NCI-H146 (cell line): ENCODE measurements at regions not wholly inside any gene's neighbourhood (a gene's known extent, or its start where the extent isn't known, plus 50 kb on each side); places are given as distances from the start of the nearest gene placed in this dataset.
"Not testable (repeated sequence)": the region's sequence is repeated elsewhere in the genome, so short reads cannot be mapped to it uniquely, and the experiment has no call there.

ENCODE experiments used
- DNase-seq: peaks from one replicate; lab custom pipeline; 2025; lab: John Stamatoyannopoulos, UW

DNA sequence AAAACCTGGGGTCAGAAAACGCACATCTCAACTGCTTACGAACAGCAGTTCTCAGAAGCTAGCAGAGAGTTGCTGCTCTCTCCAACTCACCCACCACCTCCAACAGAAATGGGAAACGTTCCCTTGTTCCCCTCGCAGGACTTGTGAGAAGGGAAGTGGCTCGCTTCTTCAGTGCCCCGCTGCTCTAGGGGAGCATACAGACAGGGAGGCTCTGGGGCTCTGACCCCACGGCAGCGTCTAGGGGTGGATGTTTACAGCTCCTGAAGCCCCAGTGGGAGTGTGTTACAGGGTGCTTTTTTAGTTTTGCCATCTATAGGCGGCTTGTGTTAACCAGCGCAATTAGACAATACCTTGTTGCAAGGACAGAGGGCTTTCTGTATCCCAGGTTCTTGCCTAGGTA is 267.7 kb upstream of the ACTBL2 start:
- no peak for DNase-seq

DNA sequence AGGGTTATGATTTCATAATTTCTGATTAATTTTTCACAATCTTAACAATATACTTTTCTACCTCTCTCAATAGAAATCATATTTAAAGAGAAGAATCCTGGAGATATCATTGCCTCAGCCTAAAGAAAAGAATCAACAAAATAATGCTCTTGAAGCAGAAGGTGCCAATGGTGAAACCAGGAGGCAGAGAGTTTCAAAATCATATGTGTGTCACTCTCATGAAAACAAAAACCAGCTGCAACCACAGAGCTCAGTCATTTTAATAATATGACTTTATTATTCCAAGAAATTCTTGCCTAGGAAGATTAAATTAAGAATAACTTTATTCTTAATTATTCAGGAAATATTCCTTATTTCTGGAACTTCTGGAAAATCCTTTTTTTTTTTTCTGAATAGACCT is 266.8 kb upstream of the ACTBL2 start:
- no peak for DNase-seq

DNA sequence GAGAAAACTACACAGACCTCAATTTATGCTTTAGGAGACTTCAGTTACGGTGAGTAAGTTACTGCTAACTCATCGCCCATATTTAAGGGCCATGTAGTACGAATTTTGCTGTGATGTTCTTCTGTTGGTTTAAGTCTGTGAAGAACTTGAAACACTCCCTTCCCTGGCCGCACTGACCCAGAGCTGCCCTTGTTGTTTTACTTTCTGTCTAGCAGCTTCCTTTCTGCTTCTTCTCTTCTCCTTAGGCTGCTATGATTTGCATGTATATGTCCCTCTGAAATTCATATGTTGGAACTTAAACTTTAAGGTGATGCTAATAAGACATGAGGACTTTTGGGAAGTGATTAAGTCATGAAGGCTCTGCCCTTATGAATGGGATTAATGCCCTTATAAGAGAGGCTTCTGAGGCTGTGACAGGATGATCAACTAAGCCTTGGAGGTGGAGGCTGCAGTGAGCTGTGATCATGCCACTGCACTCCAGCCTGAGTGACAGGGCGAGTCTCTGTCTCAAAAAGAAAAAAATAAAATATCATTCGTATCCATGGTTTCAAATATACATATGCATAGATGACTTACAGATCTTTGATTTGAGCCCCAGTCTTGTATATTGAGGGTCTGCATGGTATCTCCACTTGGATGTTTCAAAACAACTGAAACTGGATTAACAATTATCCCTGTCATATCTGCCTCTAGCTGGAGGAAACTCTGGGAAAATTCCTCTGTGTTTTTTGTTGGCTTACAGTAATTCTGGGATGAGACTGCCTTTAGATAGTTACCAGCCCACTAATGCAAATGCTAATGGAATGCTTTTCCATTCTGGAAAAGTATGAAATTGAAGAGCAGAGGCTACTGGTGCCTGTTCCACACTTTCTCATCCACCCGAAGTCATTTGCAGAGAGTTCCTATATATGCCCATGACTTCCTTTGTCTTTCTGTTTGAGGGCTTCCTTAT is 263.4 kb upstream of the ACTBL2 start:
- no peak for DNase-seq

DNA sequence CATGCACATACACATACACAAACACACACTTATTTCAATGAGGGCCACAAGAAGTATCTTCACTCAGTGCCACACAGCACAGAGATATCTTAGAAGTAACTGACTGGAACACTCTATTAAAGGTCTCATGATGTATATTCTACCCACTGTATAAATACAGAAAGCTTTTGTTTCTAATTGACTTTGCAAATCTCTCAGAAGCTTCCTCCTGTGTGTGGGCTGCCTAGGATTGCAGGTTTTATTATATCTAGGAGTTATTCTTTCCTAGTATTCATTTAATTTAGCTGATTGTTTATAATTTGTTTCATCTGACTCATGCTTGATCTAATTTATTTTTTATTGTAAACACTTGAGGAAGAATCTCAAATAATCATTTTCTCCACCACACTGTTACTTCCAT is 262.4 kb upstream of the ACTBL2 start:
- no peak for DNase-seq

DNA sequence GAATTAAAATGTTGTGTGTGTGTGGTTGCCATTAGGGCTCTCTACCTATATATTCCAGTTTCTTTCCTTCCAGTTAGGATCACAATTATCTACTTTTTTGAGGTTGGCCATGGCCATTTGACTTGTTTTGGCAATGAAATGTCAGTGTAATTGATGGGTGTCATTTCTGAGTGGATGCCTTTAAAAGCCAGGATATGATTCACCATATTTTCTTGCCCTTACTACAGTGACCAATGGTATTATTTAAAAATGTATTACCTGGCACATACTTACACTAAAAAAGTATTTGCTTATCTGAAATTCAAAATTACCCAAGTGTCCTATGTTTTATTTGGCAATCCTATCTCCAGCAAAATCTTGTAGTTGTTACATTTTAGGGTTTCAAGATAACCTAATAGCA is 258.7 kb upstream of the ACTBL2 start:
- DNase-seq = no peak

DNA sequence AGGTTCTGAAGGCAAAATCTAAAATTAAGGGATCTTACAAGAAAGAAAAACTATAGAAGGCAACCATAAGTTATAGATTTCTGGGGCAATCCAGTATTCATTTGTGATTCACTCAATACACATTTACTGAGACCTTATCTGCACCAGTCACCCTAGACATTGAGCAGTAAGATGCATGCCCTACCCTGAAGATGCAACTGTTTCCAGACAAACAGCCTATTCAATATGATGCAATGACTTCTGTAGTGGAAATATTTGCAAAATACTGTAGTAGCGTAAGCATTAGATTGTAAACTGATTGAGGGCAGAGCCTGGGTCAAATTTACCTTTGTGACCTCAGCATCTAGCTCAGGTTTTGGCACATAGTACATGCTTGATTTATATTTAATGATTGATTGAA is 256.2 kb upstream of the ACTBL2 start:
- no peak for DNase-seq

DNA sequence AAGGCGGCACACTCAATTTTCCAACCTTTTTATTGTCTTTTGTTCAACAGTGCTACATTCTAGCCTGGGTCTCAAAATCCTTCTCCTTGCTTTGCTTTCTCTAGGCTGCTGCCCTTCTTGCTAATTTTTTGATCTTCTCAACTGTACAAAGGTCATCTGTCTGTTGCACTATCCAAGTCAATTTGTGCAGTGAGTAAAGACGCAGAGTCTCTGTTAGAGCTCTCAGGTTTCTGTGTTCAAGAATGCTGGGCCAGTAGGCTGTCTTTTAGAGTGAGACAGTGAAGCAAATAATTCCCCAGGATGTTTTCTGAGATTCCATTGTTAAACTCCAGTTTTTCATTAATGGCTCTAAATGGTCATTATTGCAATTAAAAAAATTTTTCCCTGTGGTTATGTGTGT is 255.7 kb upstream of the ACTBL2 start:
- no peak for DNase-seq

DNA sequence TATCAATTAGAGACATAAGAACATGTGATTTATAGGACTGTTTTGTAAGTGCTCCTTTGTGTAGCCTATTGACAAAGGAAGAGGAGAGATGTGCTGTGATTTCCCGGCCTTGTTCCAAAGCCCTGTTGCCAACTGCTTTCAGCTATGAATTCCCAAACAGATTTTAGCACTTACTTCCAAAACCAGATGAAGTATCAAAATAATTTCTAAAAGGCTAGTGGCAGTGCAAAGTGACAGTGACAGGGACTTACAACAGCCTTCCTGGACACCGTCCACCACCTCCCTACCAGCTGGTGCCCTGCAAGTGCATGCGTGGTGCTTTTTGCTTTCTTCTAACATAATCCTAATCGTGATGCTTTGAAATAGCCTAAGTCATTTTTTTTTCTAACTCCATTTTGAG is 254.1 kb upstream of the ACTBL2 start:
- no peak for DNase-seq

DNA sequence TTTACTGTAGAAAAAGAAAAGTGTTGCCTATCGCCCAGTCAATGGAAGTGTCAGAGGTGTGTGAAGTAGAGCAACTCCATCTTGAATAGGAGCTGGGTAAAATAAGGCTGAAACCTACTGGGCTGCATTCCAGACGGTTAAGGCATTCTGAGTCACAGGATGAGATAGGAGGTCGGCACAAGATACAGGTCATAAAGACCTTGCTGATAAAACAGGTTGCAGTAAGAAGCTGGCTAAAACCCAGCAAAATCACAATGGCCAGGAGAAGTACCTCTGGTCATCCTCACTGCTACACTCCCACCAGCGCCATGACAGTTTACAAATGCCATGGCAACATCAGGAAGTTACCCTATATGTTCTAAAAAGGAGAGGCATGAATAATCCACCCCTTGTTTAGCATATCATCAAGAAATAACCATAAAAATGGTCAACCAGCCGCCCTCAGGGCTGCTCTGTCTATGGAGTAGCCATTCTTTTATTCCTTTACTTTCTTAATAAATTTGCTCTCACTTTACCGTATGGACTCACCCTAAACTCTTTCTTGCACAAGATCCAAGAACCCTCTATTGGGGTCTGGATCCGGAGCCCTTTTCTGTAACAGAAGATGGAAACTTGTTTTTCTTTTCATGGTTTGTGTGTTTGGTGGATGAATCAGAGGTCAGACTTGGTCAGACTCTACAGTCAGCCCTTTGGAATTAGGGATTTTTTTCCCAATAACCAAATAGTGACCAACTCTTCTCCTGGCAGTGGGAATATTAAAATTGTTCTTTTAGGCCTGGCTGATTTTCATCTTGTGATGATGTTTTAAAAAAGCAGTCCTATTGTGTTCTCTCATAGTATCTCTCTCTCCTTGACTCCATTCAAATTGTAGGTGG is 252.9 kb upstream of the ACTBL2 start:
- not testable (repeated sequence) for DNase-seq

DNA sequence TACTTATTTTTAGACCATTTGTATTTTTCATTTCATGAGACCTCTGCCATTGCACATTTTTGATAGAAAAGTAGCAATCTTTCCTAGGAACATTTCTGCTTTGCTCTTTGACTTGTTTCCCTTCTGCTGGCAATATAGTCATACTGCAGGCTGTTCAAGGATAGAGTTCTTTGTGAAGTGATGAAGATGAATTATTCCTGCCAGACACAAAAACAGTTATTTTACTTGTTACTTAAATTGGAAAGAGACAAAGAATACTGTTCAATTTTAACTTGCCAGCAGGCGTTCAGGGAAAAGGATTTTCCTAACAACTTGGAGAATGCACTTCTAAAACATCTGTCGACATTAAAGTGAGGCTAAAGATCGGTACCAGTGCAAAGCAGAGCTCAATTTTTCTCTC is 251.7 kb upstream of the ACTBL2 start:
- no peak for DNase-seq

DNA sequence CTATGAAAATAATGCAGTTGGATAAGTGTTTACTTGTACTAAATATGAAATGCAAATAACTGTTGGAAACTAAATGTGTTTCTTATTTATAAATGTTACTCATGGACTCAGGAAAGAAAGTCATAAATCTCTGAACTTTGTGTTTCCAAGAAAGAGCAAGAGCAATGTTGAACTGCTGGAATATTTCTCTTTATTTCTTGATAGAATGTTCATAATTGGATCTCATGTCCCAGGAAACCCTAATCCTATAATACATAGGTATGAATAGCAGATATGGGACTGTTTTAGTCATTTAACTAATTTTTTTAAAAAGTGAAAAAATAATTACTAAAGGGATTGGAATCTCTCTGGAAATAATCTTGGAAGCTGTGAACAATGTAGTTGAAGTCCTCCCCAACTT is 245.0 kb upstream of the ACTBL2 start:
- DNase-seq = no peak

DNA sequence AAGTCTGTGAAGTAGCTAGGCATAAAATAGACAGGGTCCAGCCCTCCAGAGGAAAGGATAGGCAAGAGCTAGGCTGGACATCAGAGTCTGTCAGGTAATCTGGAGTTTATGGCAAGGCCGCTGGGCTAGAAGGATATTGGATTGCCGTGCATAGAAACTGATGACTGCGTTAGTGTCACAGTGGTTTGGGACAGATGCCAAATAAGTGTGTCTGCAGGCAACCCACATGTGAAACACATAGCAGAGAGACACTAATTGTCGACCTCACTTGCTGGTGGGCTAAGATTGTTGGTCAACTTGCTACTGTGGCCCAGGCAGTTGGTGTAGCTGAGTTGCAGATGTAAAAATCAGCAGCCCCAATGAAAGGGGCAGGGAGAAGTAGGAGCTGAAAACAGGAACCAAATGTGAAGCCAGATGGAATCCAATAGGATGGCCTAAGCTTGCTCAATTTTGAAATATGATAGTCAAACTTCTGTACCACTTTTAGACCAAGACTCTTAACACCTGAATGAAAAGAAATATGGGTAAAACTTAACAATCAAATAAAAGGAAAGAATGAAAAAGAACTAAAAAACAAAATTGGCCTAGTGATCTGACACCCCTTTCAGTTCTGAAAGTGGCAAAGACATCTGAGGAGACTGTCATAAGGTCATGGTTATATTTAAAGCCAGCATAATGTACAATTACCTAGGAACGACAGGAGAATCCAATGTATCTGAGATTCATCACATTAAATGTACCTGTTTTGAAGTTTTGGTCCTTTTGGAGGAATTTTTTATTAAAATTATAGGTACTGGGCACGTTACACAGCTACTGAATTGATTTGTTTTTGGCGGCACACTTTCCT is 243.3 kb upstream of the ACTBL2 start:
- no peak for DNase-seq

DNA sequence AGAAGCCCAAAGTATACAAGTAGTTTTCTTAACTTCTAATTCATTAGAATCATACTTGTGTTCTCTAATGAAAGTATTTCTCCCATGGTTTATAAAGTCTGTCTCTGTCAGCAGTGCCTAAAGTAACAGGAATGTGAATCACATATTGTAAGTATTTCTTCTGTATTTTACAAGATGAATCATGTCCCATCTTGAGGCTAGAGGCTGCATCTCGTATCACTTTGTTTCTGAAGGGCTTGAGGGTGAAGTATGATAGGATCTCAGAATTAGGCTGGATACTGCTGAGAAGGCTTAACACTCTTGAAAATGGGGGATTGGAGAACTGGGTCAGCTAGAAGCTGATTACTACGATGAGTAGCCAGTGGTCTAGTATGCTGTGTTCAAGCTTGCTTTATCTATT is 242.2 kb upstream of the ACTBL2 start:
- no peak for DNase-seq

DNA sequence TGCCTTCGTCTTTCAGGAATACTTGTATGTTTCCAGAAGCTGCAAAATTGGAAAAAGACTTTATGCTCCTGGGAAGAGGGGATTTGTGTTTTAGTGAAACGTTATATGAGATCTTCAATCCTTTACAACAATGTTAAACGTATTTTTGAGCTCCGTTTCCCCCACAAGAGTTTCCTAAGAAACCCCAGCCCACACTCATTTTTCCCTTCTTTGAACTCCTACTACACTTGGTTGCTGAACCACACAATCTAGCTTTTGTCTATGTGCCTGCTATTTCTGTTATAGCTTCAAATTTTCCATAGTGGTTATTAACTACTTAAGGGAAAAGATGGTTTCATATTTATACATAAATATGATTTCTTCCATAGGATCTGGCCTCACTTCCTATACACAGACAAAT is 238.6 kb upstream of the ACTBL2 start:
- no peak for DNase-seq

DNA sequence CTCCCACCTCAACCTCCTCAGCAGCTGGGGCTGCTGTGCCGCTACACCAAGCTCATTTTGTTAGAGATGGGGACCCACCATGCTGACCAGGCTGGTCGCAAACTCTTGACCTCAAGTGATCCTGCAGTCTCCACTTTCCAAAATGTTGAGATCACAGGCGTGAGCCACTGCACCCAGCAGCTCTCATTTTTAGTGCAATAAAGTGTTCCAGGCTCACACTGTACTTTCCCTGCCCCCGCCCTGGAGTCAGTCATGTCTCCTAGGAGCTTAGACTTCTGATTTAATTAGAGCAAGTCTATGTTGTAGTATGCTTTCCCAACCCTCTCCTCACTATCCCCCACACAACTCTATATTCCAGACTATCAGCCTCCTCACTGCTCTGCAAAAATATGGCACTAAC is 238.0 kb upstream of the ACTBL2 start:
- DNase-seq = no peak

DNA sequence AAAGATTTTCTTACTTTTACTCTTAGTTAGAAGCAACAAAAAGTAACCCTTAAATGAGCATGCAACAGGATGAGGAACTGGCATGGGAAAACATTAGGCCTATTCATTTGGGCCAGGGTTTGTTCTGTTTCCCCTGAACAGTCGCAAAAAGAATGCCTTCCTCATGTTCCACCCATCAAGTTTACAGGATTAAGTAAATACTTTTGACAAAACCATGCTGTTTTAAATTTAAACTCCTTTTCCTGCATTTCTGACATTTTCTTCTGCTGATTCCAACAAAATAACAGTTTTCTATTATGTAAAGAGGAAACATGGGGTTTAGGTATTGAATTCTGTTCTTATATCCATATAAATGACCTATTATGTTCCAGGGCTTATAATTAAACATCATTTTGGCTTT is 236.6 kb upstream of the ACTBL2 start:
- DNase-seq = no peak

DNA sequence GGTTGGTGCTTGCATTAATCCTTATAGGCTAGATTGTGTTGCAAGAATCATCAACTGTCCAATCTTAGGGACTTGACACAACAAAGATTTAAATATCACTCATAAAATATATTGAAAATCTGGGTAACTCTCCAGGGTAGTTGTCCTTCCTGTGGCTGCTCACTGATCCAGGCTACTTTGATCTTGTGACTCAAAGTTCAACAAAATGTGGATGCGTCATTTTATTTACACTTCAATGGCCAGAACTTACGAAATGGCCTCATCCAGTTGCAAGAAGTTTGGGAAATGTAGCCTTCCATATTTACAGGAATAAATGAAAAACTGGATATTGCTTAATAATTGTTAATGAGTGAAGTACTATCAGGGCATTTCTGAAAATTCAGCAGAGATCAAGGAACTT is 235.5 kb upstream of the ACTBL2 start:
- no peak for DNase-seq

DNA sequence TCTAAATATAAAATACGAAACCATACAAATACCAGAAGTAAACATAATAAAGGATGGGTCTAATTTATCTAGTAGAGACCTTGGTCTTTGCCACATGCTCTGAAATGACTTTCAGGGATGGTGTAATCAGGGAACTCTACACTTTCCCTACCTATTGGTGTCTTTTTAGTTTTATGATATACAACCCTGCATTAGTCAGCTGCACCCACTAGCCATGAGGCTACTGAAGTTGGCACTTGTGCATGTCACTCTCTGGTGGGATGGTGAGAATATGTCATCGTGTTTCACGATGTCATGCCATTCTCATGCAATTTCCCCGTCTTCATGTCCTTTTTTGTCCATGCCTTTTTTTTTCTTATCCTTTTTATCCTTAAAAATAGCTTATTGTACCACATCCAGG is 234.9 kb upstream of the ACTBL2 start:
- no peak for DNase-seq

DNA sequence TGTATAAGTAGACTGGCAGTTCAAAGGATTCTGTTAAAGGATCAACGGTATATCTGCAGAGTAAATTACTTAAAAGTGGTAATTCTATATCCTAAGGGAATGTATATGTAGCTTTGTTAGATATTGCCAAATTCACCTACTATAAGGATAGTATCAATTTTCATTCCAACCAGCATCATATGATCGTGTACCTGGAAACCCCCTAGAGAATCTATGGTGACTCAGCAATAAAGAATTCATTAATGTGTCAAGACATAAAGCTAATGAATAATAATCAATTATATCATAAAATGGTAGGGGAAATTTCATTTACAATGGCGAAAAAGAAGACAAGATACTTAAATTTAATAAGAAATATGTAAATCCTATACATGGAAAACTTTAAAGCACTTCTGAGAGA is 234.1 kb upstream of the ACTBL2 start:
- no peak for DNase-seq

DNA sequence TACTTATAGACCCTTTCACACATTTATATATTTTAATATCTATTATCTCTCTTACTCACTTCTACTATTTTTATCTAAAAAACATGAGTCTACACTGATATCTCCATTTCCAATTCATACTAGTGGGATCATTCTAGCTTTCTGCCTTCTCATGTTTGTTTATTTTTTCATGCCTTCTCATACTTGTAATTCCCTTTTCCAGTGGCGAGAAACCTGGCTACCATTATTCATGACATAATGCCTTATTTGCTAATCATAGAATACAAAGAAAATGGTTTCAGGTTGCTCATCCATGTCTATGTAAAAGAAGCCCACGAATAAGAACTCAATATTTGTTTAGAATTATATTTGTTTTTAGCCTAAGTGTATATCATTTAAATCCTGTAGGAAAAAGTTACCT is 232.7 kb upstream of the ACTBL2 start:
- no peak for DNase-seq

DNA sequence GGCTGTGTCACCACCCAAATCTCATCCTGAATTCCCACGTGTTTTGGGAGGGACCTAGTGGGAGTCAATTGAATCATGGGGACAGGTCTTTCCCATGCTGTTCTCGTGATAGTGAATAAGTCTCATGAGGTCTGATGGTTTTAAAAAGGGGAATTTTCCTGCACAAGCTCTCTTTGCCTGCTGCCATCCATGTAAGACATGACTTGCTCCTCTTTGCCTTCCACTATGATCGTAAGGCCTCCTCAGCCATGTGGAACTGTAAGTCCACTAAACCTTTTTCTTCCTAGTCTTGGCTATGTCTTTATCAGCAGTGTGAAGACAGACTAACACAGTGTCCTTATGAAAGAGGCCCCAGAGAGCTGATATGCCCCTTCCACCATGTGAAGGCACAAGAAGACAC is 230.9 kb upstream of the ACTBL2 start:
- not testable (repeated sequence) for DNase-seq

DNA sequence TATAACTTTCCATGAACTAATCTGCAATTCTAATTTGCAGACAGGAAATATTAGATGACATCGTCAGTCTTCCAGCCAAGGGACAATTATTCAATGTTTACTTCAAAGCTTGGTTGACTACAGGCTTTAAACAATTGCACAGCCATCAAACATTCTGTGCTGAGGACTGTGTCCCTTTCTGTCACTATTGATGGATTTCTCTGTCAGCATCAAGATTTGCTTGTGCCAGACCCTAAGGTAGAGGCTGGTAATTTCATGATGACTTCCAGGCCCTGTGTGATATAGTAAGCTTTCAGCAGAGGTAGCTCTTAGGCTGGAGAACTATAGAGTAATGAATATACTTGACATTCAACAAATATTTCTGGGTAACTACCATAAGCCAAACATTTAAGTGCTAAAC is 229.3 kb upstream of the ACTBL2 start:
- DNase-seq = no peak
